Islet precursor cell (in vitro differentiated cells): ENCODE measurements at regions not wholly inside any gene's neighbourhood (a gene's known extent, or its start where the extent isn't known, plus 50 kb on each side); places are given as distances from the start of the nearest gene placed in this dataset.

Experiments used
- DNase-seq: peaks from one replicate; pipeline ENCODE4 v3.0.0-alpha.2; 2018

GRCh38 chr18:29123706-29124530 is 947.0 kb upstream of the CDH2 start:
- no peak for DNase-seq

- no peak for DNase-seq
These were observed 927.7 kb upstream of the CDH2 start for GRCh38 chr18:29104671-29105070.

GRCh38 chr18:29104227-29104626 is 927.3 kb upstream of the CDH2 start:
- DNase-seq, result no peak

- DNase-seq, result no peak
These were observed 919.3 kb upstream of the CDH2 start for GRCh38 chr18:29096079-29096770.

GRCh38 chr18:29087616-29088246 is 910.8 kb upstream of the CDH2 start:
- no peak for DNase-seq

- DNase-seq, result no peak
These were observed 907.2 kb upstream of the CDH2 start for GRCh38 chr18:29084120-29084519.

GRCh38 chr18:29083545-29083944 is 906.6 kb upstream of the CDH2 start:
- no peak for DNase-seq

GRCh38 chr18:29080946-29081345 is 904.0 kb upstream of the CDH2 start:
- no peak for DNase-seq

- no peak for DNase-seq
These were observed 901.3 kb upstream of the CDH2 start for GRCh38 chr18:29078273-29078672.

GRCh38 chr18:29077344-29077743 is 900.4 kb upstream of the CDH2 start:
- no peak for DNase-seq

GRCh38 chr18:29076645-29077044 is 899.7 kb upstream of the CDH2 start:
- no peak for DNase-seq

GRCh38 chr18:29074147-29074546 is 897.2 kb upstream of the CDH2 start:
- no peak for DNase-seq

- DNase-seq, result no peak
These were observed 894.9 kb upstream of the CDH2 start for GRCh38 chr18:29071869-29072268.

- no peak for DNase-seq
These were observed 886.4 kb upstream of the CDH2 start for GRCh38 chr18:29063346-29063745.

GRCh38 chr18:29062921-29063320 is 886.0 kb upstream of the CDH2 start:
- no peak for DNase-seq

- DNase-seq, result no peak
These were observed 883.4 kb upstream of the CDH2 start for GRCh38 chr18:29060349-29060748.

GRCh38 chr18:29057703-29058102 is 880.8 kb upstream of the CDH2 start:
- no peak for DNase-seq

GRCh38 chr18:29056800-29057199 is 879.9 kb upstream of the CDH2 start:
- DNase-seq, result no peak

GRCh38 chr18:29041976-29042375 is 865.0 kb upstream of the CDH2 start:
- no peak for DNase-seq

- no peak for DNase-seq
These were observed 857.4 kb upstream of the CDH2 start for GRCh38 chr18:29034113-29034856.

- DNase-seq, result no peak
These were observed 851.6 kb upstream of the CDH2 start for GRCh38 chr18:29028560-29028959.

- no peak for DNase-seq
These were observed 842.0 kb upstream of the CDH2 start for GRCh38 chr18:29018976-29019375.

GRCh38 chr18:29012883-29013465 is 836.0 kb upstream of the CDH2 start:
- DNase-seq, result no peak
